K562 (cell line): ENCODE measurements at regions not wholly inside any gene's neighbourhood (a gene's known extent, or its start where the extent isn't known, plus 50 kb on each side); places are given as distances from the start of the nearest gene placed in this dataset.

Experiments
- ATAC-seq: fragments of 200-7000 bp; cut with Tn5 transposase; 3 replicates; pipeline ENCODE4 v1.9.1; 2020; ENCODE audit warnings: moderate library complexity
- BruUV-seq: library from RNA; stranded (reverse); fragments of 400-500 nt; replicated peaks from 2 replicates; lab custom pipeline; 2021; lab: Mats Ljungman, UMichigan
- CTCF ChIA-PET: fragments of 300-600 bp; formaldehyde crosslinking; extraction: SDS; loops from one replicate; lab custom pipeline; 2021; ENCODE audit warnings: low intra/inter-chr PET ratio; lab: Yijun Ruan, JAX
- POLR2A ChIA-PET: fragments of 300-600, 350-650 bp; sonication (Branson Sonifier 250); formaldehyde crosslinking; extraction: SDS; loops from one replicate; lab custom pipeline; 2021; ENCODE audit warnings: antibody characterized with exemption, inconsistent platforms; lab: Yijun Ruan, JAX
- DNase-seq, 4 experiments: peaks; one replicate each; pipeline versions ENCODE4 v3.0.0 to v3.0.0-alpha.2; 2011 to 2018; ENCODE audit warnings: low spot score in 3 of 4, mixed read lengths in 3 of 4; ENCODE audit errors: extremely low read depth in 1 of 4
- FAIRE-seq: peaks from 2 replicates; lab custom pipeline; 2011; peaks lifted over from hg19 to GRCh38; lab: Jason Lieb, UNC
- H2AFZ ChIP-seq: 2 replicates; pipeline ENCODE4 v1.6.0; 2011; ENCODE audit warnings: low read depth, low read length, control low read depth, inconsistent platforms
- H3K27ac ChIP-seq: fragments of 200-600 bp; 3 replicates; pipeline ENCODE4 v1.8.0; 2011; ENCODE audit warnings: low read depth, mild to moderate bottlenecking, control low read depth, inconsistent platforms, low read length, moderate library complexity, mixed read lengths; ENCODE audit errors: extremely low read depth
- H3K27me3 ChIP-seq, 2 experiments: fragments of 300-600 bp in 1 of 2; 2 replicates in 1 of 2; 3 replicates in 1 of 2; pipeline versions ENCODE4 v1.6.0 to v1.8.0; 2011; ENCODE audit warnings: inconsistent platforms in 2 of 2, low read length in 2 of 2, mild to moderate bottlenecking in 1 of 2, mixed read lengths in 1 of 2, moderate library complexity in 1 of 2; ENCODE audit not compliant: control insufficient read depth in 2 of 2, insufficient read depth in 2 of 2
- H3K36me3 ChIP-seq: fragments of 300-600 bp; 3 replicates; pipeline ENCODE4 v1.8.0; 2011; ENCODE audit warnings: mild to moderate bottlenecking, low read length, inconsistent platforms; ENCODE audit not compliant: control insufficient read depth, insufficient read depth
- H3K4me1 ChIP-seq, 2 experiments: fragments of 200-600 bp in 1 of 2; replicated peaks in 1 of 2; 2 replicates in 1 of 2; 3 replicates in 1 of 2; pipeline versions ENCODE4 v1.5.1 to v1.8.0; 2011; ENCODE audit warnings: inconsistent platforms in 2 of 2, low read length in 2 of 2, mild to moderate bottlenecking in 1 of 2, mixed read lengths in 1 of 2, moderate library complexity in 1 of 2; ENCODE audit not compliant: control insufficient read depth in 2 of 2, insufficient read depth in 2 of 2
- H3K4me2 ChIP-seq: 2 replicates; pipeline ENCODE4 v1.6.1; 2011; ENCODE audit warnings: low read length, control low read depth, inconsistent platforms, mixed read lengths; ENCODE audit not compliant: insufficient read depth
- H3K4me3 ChIP-seq: fragments of 200-600 bp; sonication (generic), shearing (Covaris generic); 2 replicates; pipeline ENCODE4 v1.5.1; 2016; ENCODE audit warnings: control low read depth, inconsistent platforms
- H3K79me2 ChIP-seq: fragments of 200-600 bp; 3 replicates; pipeline ENCODE4 v1.8.0; 2011; ENCODE audit warnings: low read length, inconsistent platforms; ENCODE audit not compliant: control insufficient read depth, insufficient read depth
- H3K9ac ChIP-seq, 2 experiments: 2 replicates each; pipeline versions ENCODE4 v1.6.0 to v1.6.1; 2011; ENCODE audit warnings: low read depth in 2 of 2, low read length in 2 of 2, control low read depth in 1 of 2, inconsistent platforms in 1 of 2, mild to moderate bottlenecking in 1 of 2, mixed read lengths in 1 of 2; ENCODE audit not compliant: insufficient read depth in 1 of 2
- H3K9me1 ChIP-seq: one replicate; pipeline ENCODE4 v1.6.0; 2011; ENCODE audit warnings: inconsistent platforms, mild to moderate bottlenecking, low read length, moderate library complexity; ENCODE audit not compliant: control insufficient read depth, insufficient read depth
- H3K9me3 ChIP-seq: replicated peaks from 2 replicates; pipeline ENCODE4 v1.5.1; 2011; ENCODE audit warnings: low read depth, low read length, inconsistent platforms; ENCODE audit not compliant: control insufficient read depth, insufficient read depth
- H4K20me1 ChIP-seq: replicated peaks from 2 replicates; pipeline ENCODE4 v1.6.1; 2011; ENCODE audit warnings: low read length, inconsistent platforms, mixed read lengths; ENCODE audit not compliant: control insufficient read depth, insufficient read depth
- CBX5 ChIP-seq: IDR thresholded peaks from 2 replicates; pipeline ENCODE4 v1.6.1; 2014; ENCODE audit warnings: low read depth, borderline replicate concordance
- CHD1 ChIP-seq: fragments of 200-600 bp; sonication (generic); IDR thresholded peaks from one replicate; pipeline ENCODE4 v1.6.1; 2012; ENCODE audit warnings: mild to moderate bottlenecking, moderate library complexity, low read length, inconsistent platforms
- RAD51 ChIP-seq: fragments of 450-650 bp; IDR thresholded peaks from 2 replicates; pipeline ENCODE4 v1.7.1; 2016; ENCODE audit warnings: low read depth, mild to moderate bottlenecking, borderline replicate concordance
- SAFB2 ChIP-seq: fragments of 200-400 bp; formaldehyde crosslinking; IDR thresholded peaks from 2 replicates; pipeline ENCODE4 v1.6.1; 2018; ENCODE audit warnings: borderline replicate concordance, low read length, low read depth, moderate library complexity; ENCODE audit not compliant: severe bottlenecking
- ZNF507 ChIP-seq: conservative IDR thresholded peaks from 2 replicates; pipeline ENCODE4 v1.6.1; 2017; ENCODE audit warnings: missing genetic modification characterization, missing compliant biosample characterization
- ZNF699 ChIP-seq: fragments of 250-450 bp; sonication (Bioruptor Pico); IDR thresholded peaks from 2 replicates; pipeline ENCODE4 v1.8.0; 2021; ENCODE audit warnings: mild to moderate bottlenecking, moderate library complexity; ENCODE audit not compliant: insufficient replicate concordance
- WGBS: fragments of 100-300 bp; shearing (Covaris generic); methylation state at CpG from one replicate; pipeline ENCODE4 v1.1.6; 2016; ENCODE audit warnings: low coverage, mixed read lengths; ENCODE audit not compliant: insufficient coverage; ENCODE audit errors: missing lambda C conversion rate; 5-methylcytosine and 5-hydroxymethylcytosine counted together
- in situ Hi-C: fragments of 300-500 bp; cut with MboI; formaldehyde crosslinking; loops from 4 replicates; pipeline ENCODE4 v1.15.0; 2018; ENCODE audit warnings: inconsistent platforms, mixed read lengths
- intact Hi-C: fragments of 100-400 bp; cut with micrococcal nuclease; formaldehyde crosslinking; loops from 2 replicates; pipeline ENCODE4 v1.14.2; 2022
- TF ChIP-seq, protein P1 (sequence below): sonication (generic); formaldehyde crosslinking; IDR thresholded peaks from 2 replicates; pipeline ENCODE4 v1.8.0; 2022; ENCODE audit warnings: mild to moderate bottlenecking, missing genetic modification reagents
- TF ChIP-seq, protein P2 (sequence below), 3 experiments: fragments of 200-800 bp in 1 of 3; fragments of 250-450 bp in 1 of 3; fragments of 450-650 bp in 1 of 3; sonication (Bioruptor Pico) in 1 of 3; sonication (Bioruptor generic) in 1 of 3; formaldehyde crosslinking in 1 of 3; IDR thresholded peaks; 2 replicates each; pipeline versions ENCODE4 v1.6.1 to v1.8.0; 2016 to 2022; ENCODE audit warnings: mild to moderate bottlenecking in 2 of 3, missing genetic modification characterization in 2 of 3, missing compliant biosample characterization in 1 of 3, moderate library complexity in 1 of 3
- TF ChIP-seq, protein P3 (sequence below): fragments of 450-650 bp; IDR thresholded peaks from 2 replicates; pipeline ENCODE4 v1.6.1; 2018; ENCODE audit not compliant: partially characterized antibody

DNA sequence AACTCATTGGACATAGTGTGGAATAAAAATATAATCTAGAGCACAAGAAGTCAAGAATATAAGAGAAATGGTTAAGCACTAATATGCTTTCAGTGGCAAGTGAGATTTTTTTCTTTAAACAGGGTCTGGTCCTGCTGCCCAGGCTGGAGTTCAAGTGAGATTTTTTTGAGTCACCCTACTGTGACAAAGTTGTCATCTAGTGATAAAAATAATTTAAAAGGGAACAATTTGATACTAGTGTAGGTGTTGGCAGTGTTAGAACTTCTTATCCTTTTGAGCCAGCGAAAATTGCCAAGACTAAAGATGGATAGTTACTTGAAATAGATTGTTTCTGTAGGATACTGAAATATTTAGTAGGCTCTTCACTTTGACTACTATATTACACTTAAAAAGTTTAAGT lies 67.9 kb upstream of the TECRL start:
- Histone ChIP-seq H3K4me1 (no peaks in the 10 kb centered on the region), H3K9ac (no peak overlapping the region), H3K79me2 (no peaks in the 10 kb centered on the region), H3K4me2 (no peak overlapping the region), H3K9me1 (no peaks in the 10 kb centered on the region), H3K4me3 (no peak overlapping the region), H2AFZ (no peak overlapping the region), H3K36me3 (no peaks in the 10 kb centered on the region), H3K27me3 (no peaks in the 10 kb centered on the region), H3K9me3 (0 out of 2 replicates have a peak, but pooled peaks cover 2% of the 10 kb centered on the region), H3K27ac (no peak overlapping the region), H4K20me1 (no peaks in the 10 kb centered on the region)
- WGBS: 0% methylated on average over 1 of the region's 1 CpG
- no peak for ATAC-seq
- intact Hi-C loops (no loop called here), in situ Hi-C loops (no loop called here)
- POLR2A ChIA-PET: no interaction called here
- no peak for DNase-seq
- no peak for FAIRE-seq
- TF ChIP-seq CBX5 (no peak), ZNF699 (no peak), RAD51 (no peak), SAFB2 (no peak), ZNF507 (tag) (no peak), CHD1 (no peak)
- TF ChIP-seq, protein P1, sequence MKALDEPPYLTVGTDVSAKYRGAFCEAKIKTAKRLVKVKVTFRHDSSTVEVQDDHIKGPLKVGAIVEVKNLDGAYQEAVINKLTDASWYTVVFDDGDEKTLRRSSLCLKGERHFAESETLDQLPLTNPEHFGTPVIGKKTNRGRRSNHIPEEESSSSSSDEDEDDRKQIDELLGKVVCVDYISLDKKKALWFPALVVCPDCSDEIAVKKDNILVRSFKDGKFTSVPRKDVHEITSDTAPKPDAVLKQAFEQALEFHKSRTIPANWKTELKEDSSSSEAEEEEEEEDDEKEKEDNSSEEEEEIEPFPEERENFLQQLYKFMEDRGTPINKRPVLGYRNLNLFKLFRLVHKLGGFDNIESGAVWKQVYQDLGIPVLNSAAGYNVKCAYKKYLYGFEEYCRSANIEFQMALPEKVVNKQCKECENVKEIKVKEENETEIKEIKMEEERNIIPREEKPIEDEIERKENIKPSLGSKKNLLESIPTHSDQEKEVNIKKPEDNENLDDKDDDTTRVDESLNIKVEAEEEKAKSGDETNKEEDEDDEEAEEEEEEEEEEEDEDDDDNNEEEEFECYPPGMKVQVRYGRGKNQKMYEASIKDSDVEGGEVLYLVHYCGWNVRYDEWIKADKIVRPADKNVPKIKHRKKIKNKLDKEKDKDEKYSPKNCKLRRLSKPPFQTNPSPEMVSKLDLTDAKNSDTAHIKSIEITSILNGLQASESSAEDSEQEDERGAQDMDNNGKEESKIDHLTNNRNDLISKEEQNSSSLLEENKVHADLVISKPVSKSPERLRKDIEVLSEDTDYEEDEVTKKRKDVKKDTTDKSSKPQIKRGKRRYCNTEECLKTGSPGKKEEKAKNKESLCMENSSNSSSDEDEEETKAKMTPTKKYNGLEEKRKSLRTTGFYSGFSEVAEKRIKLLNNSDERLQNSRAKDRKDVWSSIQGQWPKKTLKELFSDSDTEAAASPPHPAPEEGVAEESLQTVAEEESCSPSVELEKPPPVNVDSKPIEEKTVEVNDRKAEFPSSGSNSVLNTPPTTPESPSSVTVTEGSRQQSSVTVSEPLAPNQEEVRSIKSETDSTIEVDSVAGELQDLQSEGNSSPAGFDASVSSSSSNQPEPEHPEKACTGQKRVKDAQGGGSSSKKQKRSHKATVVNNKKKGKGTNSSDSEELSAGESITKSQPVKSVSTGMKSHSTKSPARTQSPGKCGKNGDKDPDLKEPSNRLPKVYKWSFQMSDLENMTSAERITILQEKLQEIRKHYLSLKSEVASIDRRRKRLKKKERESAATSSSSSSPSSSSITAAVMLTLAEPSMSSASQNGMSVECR (CRISPR knock-in tag): no peak
- TF ChIP-seq, protein P2, sequence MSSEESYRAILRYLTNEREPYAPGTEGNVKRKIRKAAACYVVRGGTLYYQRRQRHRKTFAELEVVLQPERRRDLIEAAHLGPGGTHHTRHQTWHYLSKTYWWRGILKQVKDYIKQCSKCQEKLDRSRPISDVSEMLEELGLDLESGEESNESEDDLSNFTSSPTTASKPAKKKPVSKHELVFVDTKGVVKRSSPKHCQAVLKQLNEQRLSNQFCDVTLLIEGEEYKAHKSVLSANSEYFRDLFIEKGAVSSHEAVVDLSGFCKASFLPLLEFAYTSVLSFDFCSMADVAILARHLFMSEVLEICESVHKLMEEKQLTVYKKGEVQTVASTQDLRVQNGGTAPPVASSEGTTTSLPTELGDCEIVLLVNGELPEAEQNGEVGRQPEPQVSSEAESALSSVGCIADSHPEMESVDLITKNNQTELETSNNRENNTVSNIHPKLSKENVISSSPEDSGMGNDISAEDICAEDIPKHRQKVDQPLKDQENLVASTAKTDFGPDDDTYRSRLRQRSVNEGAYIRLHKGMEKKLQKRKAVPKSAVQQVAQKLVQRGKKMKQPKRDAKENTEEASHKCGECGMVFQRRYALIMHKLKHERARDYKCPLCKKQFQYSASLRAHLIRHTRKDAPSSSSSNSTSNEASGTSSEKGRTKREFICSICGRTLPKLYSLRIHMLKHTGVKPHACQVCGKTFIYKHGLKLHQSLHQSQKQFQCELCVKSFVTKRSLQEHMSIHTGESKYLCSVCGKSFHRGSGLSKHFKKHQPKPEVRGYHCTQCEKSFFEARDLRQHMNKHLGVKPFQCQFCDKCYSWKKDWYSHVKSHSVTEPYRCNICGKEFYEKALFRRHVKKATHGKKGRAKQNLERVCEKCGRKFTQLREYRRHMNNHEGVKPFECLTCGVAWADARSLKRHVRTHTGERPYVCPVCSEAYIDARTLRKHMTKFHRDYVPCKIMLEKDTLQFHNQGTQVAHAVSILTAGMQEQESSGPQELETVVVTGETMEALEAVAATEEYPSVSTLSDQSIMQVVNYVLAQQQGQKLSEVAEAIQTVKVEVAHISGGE (CRISPR knock-in tag; IDR thresholded peaks at IDR 0.05): no peak
- TF ChIP-seq, protein P3, sequence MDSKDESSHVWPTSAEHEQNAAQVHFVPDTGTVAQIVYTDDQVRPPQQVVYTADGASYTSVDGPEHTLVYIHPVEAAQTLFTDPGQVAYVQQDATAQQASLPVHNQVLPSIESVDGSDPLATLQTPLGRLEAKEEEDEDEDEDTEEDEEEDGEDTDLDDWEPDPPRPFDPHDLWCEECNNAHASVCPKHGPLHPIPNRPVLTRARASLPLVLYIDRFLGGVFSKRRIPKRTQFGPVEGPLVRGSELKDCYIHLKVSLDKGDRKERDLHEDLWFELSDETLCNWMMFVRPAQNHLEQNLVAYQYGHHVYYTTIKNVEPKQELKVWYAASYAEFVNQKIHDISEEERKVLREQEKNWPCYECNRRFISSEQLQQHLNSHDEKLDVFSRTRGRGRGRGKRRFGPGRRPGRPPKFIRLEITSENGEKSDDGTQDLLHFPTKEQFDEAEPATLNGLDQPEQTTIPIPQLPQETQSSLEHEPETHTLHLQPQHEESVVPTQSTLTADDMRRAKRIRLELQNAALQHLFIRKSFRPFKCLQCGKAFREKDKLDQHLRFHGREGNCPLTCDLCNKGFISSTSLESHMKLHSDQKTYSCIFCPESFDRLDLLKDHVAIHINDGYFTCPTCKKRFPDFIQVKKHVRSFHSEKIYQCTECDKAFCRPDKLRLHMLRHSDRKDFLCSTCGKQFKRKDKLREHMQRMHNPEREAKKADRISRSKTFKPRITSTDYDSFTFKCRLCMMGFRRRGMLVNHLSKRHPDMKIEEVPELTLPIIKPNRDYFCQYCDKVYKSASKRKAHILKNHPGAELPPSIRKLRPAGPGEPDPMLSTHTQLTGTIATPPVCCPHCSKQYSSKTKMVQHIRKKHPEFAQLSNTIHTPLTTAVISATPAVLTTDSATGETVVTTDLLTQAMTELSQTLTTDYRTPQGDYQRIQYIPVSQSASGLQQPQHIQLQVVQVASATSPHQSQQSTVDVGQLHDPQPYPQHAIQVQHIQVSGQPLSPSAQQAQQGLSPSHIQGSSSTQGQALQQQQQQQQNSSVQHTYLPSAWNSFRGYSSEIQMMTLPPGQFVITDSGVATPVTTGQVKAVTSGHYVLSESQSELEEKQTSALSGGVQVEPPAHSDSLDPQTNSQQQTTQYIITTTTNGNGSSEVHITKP: no peak
- BruUV-seq: no TSS peak
- CTCF ChIA-PET: no interaction called here
